ENCODE measurements at regions not wholly inside any gene's neighbourhood (a gene's known extent, or its start where the extent isn't known, plus 50 kb on each side); places are given as distances from the start of the nearest gene placed in this dataset.

GRCh38 chr9:85408494-85408893 lies 333.3 kb downstream of the AGTPBP1 start:
- DNase-seq (no peak), ATAC-seq (ENCODE audit: low read depth in 2 of 2) (no peak)
- no peaks in the 10 kb centered on the region for H3K9me3 ChIP-seq (ENCODE audit: control insufficient read depth in 2 of 2, low read length in 2 of 2)
- Mint-ChIP-seq H3K4me1 (no peaks in the 10 kb centered on the region), H3K27me3 (no peaks in the 10 kb centered on the region), H3K27ac (no peak overlapping the region), H3K4me3 (no peak overlapping the region), H3K9me3 (peaks cover 0 to 2% (median 0%) of the 10 kb centered on the region in 7 donors), H3K36me3 (no peaks in the 10 kb centered on the region)
- H3K27me3 ChIP-seq (ENCODE audit: control insufficient read depth, insufficient read depth, low read length): no peaks in the 10 kb centered on the region
- H3K4me3 ChIP-seq (ENCODE audit: low read depth, low read length): no peak overlapping the region
- no peak overlapping the region for H3K27ac ChIP-seq (ENCODE audit: insufficient read depth, low read length, poor library complexity, severe bottlenecking)
- H3K36me3 ChIP-seq (ENCODE audit: control insufficient read depth, insufficient read depth, low read length): no peaks in the 10 kb centered on the region
- H3K4me1 ChIP-seq (ENCODE audit: control insufficient read depth, insufficient read depth, low read length, poor library complexity, severe bottlenecking): no peaks in the 10 kb centered on the region

DNA sequence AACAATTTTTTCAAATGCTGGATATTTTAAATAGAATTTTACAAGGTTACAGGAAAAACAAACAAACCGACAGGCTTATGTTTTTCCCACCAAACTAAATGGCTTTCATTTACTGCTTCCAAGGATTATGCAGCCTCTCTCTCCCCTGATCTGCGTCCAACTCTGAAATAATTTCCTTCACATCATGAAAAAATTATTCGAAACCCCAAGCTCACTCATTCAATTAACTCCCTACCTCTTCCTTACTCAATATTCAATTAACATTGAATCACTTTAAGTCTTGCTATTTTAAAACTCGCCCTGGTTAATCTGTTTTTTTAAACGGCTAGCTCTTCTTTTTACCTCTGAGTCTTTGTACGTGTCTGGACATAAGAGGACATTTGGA lies 336.2 kb downstream of the AGTPBP1 start:
- no peaks in the 10 kb centered on the region for H3K4me1 Mint-ChIP-seq
- H3K27ac Mint-ChIP-seq: no peak overlapping the region
- Histone ChIP-seq H3K9me3 (ENCODE audit: control insufficient read depth in 2 of 2, low read length in 2 of 2) (no peaks in the 10 kb centered on the region), H3K4me1 (ENCODE audit: control insufficient read depth, insufficient read depth, low read length, poor library complexity, severe bottlenecking) (no peaks in the 10 kb centered on the region), H3K27me3 (ENCODE audit: control insufficient read depth, insufficient read depth, low read length) (no peaks in the 10 kb centered on the region), H3K36me3 (ENCODE audit: control insufficient read depth, insufficient read depth, low read length) (no peaks in the 10 kb centered on the region), H3K27ac (ENCODE audit: insufficient read depth, low read length, poor library complexity, severe bottlenecking) (no peak overlapping the region), H3K4me3 (ENCODE audit: low read depth, low read length) (no peak overlapping the region)
- H3K4me3 Mint-ChIP-seq: no peak overlapping the region
- DNase-seq (no peak), ATAC-seq (ENCODE audit: low read depth in 2 of 2) (no peak)
- H3K9me3 Mint-ChIP-seq: peaks cover 0 to 2% (median 0%) of the 10 kb centered on the region in 7 donors
- H3K36me3 Mint-ChIP-seq: no peaks in the 10 kb centered on the region
- H3K27me3 Mint-ChIP-seq: no peaks in the 10 kb centered on the region

DNA sequence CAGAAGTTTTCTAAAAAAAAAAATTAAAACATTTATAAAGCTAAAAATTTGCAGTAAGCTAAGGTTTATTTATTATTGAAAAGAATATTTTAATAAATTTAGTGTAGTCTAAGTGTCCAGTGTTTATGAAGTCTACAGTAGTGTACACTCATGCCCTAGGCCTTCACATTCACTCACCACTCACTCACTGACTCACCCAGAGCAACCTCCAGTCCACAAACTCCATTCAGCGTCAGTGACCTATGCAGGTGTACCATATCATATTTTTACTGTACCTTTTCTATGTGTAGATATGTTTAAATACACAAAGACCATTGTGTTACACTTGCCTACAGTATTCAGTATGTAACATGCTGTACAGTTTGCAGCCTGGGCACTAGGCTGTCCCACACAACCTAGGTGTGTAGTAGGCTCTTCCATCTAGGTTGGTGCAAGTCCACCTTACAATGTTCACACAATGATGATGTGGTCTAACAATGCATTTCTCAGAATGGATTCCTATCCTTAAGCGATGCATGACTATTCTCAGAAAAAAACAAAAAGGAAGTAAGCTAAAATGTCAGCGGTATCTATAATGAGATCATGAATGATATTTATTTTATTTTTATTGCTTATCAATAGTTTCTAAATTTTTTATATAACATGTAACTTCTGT lies 336.7 kb downstream of the AGTPBP1 start:
- no peak for DNase-seq
- H3K36me3 Mint-ChIP-seq: no peaks in the 10 kb centered on the region
- no peak for ATAC-seq (ENCODE audit: low read depth in 2 of 2)

GRCh38 chr9:85402551-85402950 lies 339.2 kb downstream of the AGTPBP1 start:
- no peak for ATAC-seq (ENCODE audit: low read depth in 2 of 2)
- Histone ChIP-seq H3K4me3 (ENCODE audit: low read depth, low read length) (no peak overlapping the region), H3K4me1 (ENCODE audit: control insufficient read depth, insufficient read depth, low read length, poor library complexity, severe bottlenecking) (no peaks in the 10 kb centered on the region), H3K27ac (ENCODE audit: insufficient read depth, low read length, poor library complexity, severe bottlenecking) (no peak overlapping the region), H3K36me3 (ENCODE audit: control insufficient read depth, insufficient read depth, low read length) (no peaks in the 10 kb centered on the region), H3K27me3 (ENCODE audit: control insufficient read depth, insufficient read depth, low read length) (peaks cover 3% of the 10 kb centered on the region), H3K9me3 (ENCODE audit: control insufficient read depth in 2 of 2, low read length in 2 of 2) (no peaks in the 10 kb centered on the region)
- Mint-ChIP-seq H3K9me3 (peaks cover 0 to 2% (median 0%) of the 10 kb centered on the region in 7 donors), H3K27ac (no peak overlapping the region), H3K36me3 (no peaks in the 10 kb centered on the region), H3K4me3 (no peak overlapping the region), H3K4me1 (no peaks in the 10 kb centered on the region), H3K27me3 (peaks cover 4% of the 10 kb centered on the region)
- DNase-seq: no peak

More for the DNA sequence above, 336.7 kb downstream of the AGTPBP1 start:
- no peak overlapping the region for H3K27ac ChIP-seq (ENCODE audit: insufficient read depth, low read length, poor library complexity, severe bottlenecking)
- no peaks in the 10 kb centered on the region for H3K27me3 ChIP-seq (ENCODE audit: control insufficient read depth, insufficient read depth, low read length)
- H3K9me3 ChIP-seq (ENCODE audit: control insufficient read depth in 2 of 2, low read length in 2 of 2): no peaks in the 10 kb centered on the region
- Mint-ChIP-seq H3K4me1 (no peaks in the 10 kb centered on the region), H3K27ac (no peak overlapping the region), H3K9me3 (peaks cover 0 to 2% (median 0%) of the 10 kb centered on the region in 7 donors), H3K27me3 (no peaks in the 10 kb centered on the region), H3K4me3 (no peak overlapping the region)
- H3K4me3 ChIP-seq (ENCODE audit: low read depth, low read length): no peak overlapping the region
- H3K4me1 ChIP-seq (ENCODE audit: control insufficient read depth, insufficient read depth, low read length, poor library complexity, severe bottlenecking): no peaks in the 10 kb centered on the region
- no peaks in the 10 kb centered on the region for H3K36me3 ChIP-seq (ENCODE audit: control insufficient read depth, insufficient read depth, low read length)

GRCh38 chr9:85401998-85402397 lies 339.8 kb downstream of the AGTPBP1 start:
- no peaks in the 10 kb centered on the region for H3K9me3 ChIP-seq (ENCODE audit: control insufficient read depth in 2 of 2, low read length in 2 of 2)
- Mint-ChIP-seq H3K36me3 (no peaks in the 10 kb centered on the region), H3K4me1 (no peaks in the 10 kb centered on the region), H3K9me3 (peaks cover 0 to 2% (median 0%) of the 10 kb centered on the region in 7 donors), H3K4me3 (no peak overlapping the region), H3K27me3 (peaks cover 4% of the 10 kb centered on the region), H3K27ac (no peak overlapping the region)
- H3K36me3 ChIP-seq (ENCODE audit: control insufficient read depth, insufficient read depth, low read length): no peaks in the 10 kb centered on the region
- ATAC-seq (ENCODE audit: low read depth in 2 of 2): no peak
- no peak overlapping the region for H3K27ac ChIP-seq (ENCODE audit: insufficient read depth, low read length, poor library complexity, severe bottlenecking)
- DNase-seq: no peak
- H3K4me3 ChIP-seq (ENCODE audit: low read depth, low read length): no peak overlapping the region
- H3K27me3 ChIP-seq (ENCODE audit: control insufficient read depth, insufficient read depth, low read length): peaks cover 3% of the 10 kb centered on the region
- no peaks in the 10 kb centered on the region for H3K4me1 ChIP-seq (ENCODE audit: control insufficient read depth, insufficient read depth, low read length, poor library complexity, severe bottlenecking)

- Mint-ChIP-seq H3K27ac (no peak overlapping the region), H3K9me3 (peaks cover 0 to 5% (median 0%) of the 10 kb centered on the region in 7 donors), H3K27me3 (peaks cover 4% of the 10 kb centered on the region), H3K4me3 (no peak overlapping the region), H3K4me1 (no peaks in the 10 kb centered on the region), H3K36me3 (no peaks in the 10 kb centered on the region)
- no peak overlapping the region for H3K4me3 ChIP-seq (ENCODE audit: low read depth, low read length)
- ATAC-seq (ENCODE audit: low read depth in 2 of 2) (no peak), DNase-seq (no peak)
- peaks cover 3% of the 10 kb centered on the region for H3K27me3 ChIP-seq (ENCODE audit: control insufficient read depth, insufficient read depth, low read length)
- H3K27ac ChIP-seq (ENCODE audit: insufficient read depth, low read length, poor library complexity, severe bottlenecking): no peak overlapping the region
- H3K36me3 ChIP-seq (ENCODE audit: control insufficient read depth, insufficient read depth, low read length): no peaks in the 10 kb centered on the region
- H3K4me1 ChIP-seq (ENCODE audit: control insufficient read depth, insufficient read depth, low read length, poor library complexity, severe bottlenecking): no peaks in the 10 kb centered on the region
- H3K9me3 ChIP-seq (ENCODE audit: control insufficient read depth in 2 of 2, low read length in 2 of 2): no peaks in the 10 kb centered on the region
Observed at GRCh38 chr9:85397005-85397404, 344.7 kb downstream of the AGTPBP1 start.

DNA sequence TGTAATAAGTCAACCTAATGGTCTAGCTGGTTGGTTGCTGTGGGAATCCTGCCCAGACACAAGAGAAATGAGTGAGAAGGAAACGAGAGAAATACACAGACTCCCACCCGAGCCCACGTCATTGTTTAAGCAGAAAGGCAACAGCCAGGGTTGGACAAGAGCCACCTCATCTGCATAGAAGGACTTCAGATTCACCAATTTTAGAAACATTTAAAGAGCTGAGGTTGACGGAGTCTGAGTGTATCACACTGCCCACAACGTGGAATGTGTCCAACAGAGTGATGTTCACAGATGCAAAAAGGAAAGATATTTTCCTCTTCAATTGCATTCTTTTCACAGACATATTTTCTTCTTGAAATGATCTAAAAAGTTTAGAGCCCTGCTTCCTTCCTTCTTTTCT lies 349.5 kb downstream of the AGTPBP1 start:
- Mint-ChIP-seq H3K36me3 (no peaks in the 10 kb centered on the region), H3K27me3 (peaks cover 6% of the 10 kb centered on the region), H3K27ac (no peak overlapping the region), H3K4me3 (no peak overlapping the region), H3K9me3 (peaks cover 0 to 3% (median 0%) of the 10 kb centered on the region in 7 donors), H3K4me1 (no peaks in the 10 kb centered on the region)
- Histone ChIP-seq H3K4me3 (ENCODE audit: low read depth, low read length) (no peak overlapping the region), H3K4me1 (ENCODE audit: control insufficient read depth, insufficient read depth, low read length, poor library complexity, severe bottlenecking) (no peaks in the 10 kb centered on the region), H3K27me3 (ENCODE audit: control insufficient read depth, insufficient read depth, low read length) (peaks cover 4% of the 10 kb centered on the region), H3K27ac (ENCODE audit: insufficient read depth, low read length, poor library complexity, severe bottlenecking) (no peak overlapping the region), H3K9me3 (ENCODE audit: control insufficient read depth in 2 of 2, low read length in 2 of 2) (no peaks in the 10 kb centered on the region), H3K36me3 (ENCODE audit: control insufficient read depth, insufficient read depth, low read length) (no peaks in the 10 kb centered on the region)
- DNase-seq (no peak), ATAC-seq (ENCODE audit: low read depth in 2 of 2) (no peak)

GRCh38 chr9:85377731-85378289 lies 363.9 kb downstream of the AGTPBP1 start:
- Mint-ChIP-seq H3K9me3 (no peaks in the 10 kb centered on the region), H3K4me1 (no peaks in the 10 kb centered on the region), H3K4me3 (no peak overlapping the region), H3K36me3 (no peaks in the 10 kb centered on the region), H3K27ac (no peak overlapping the region), H3K27me3 (no peaks in the 10 kb centered on the region)
- no peaks in the 10 kb centered on the region for H3K36me3 ChIP-seq (ENCODE audit: control insufficient read depth, insufficient read depth, low read length)
- H3K4me3 ChIP-seq (ENCODE audit: low read depth, low read length): no peak overlapping the region
- H3K27ac ChIP-seq (ENCODE audit: insufficient read depth, low read length, poor library complexity, severe bottlenecking): no peak overlapping the region
- no peaks in the 10 kb centered on the region for H3K27me3 ChIP-seq (ENCODE audit: control insufficient read depth, insufficient read depth, low read length)
- no peak for ATAC-seq (ENCODE audit: low read depth in 2 of 2)
- H3K9me3 ChIP-seq (ENCODE audit: control insufficient read depth in 2 of 2, low read length in 2 of 2): no peaks in the 10 kb centered on the region
- no peaks in the 10 kb centered on the region for H3K4me1 ChIP-seq (ENCODE audit: control insufficient read depth, insufficient read depth, low read length, poor library complexity, severe bottlenecking)
- no peak for DNase-seq
